ENCODE measurements at regions not wholly inside any gene's neighbourhood (a gene's known extent, or its start where the extent isn't known, plus 50 kb on each side); places are given as distances from the start of the nearest gene placed in this dataset.

- no peak overlapping the region for H3K4me3 Mint-ChIP-seq
- H3K4me1 Mint-ChIP-seq: no peaks in the 10 kb centered on the region
- H3K9me3 Mint-ChIP-seq: no peaks in the 10 kb centered on the region
- CTCF ChIA-PET: no interaction called here
- H3K36me3 Mint-ChIP-seq (ENCODE audit: low read depth): no peaks in the 10 kb centered on the region
- H3K27me3 Mint-ChIP-seq: peaks cover 22% of the 10 kb centered on the region
- H3K27ac Mint-ChIP-seq: no peak overlapping the region
- POLR2A ChIA-PET: no interaction called here
- DNase-seq: no peak
These were observed 141.6 kb upstream of the CPSF6 start for GRCh38 chr12:69097619-69098368.

GRCh38 chr12:69099201-69099837 is 140.1 kb upstream of the CPSF6 start:
- H3K36me3 Mint-ChIP-seq (ENCODE audit: low read depth): no peaks in the 10 kb centered on the region
- no peaks in the 10 kb centered on the region for H3K4me1 Mint-ChIP-seq
- H3K9me3 Mint-ChIP-seq: no peaks in the 10 kb centered on the region
- H3K4me3 Mint-ChIP-seq: no peak overlapping the region
- ChIA-PET POLR2A (no interaction called here), CTCF (interaction anchor here (1.2 kb wide), 1 partner anchor 29 kb away, joined by 4 read pairs; no protein-coding TSS in a partner anchor)
- no peak for DNase-seq
- no peak overlapping the region for H3K27ac Mint-ChIP-seq
- peaks cover 16% of the 10 kb centered on the region for H3K27me3 Mint-ChIP-seq

- DNase-seq: no peak
- Mint-ChIP-seq H3K4me1 (no peaks in the 10 kb centered on the region), H3K27ac (no peak overlapping the region), H3K9me3 (no peaks in the 10 kb centered on the region), H3K27me3 (peaks cover 18% of the 10 kb centered on the region), H3K4me3 (no peak overlapping the region), H3K36me3 (ENCODE audit: low read depth) (no peaks in the 10 kb centered on the region)
- ChIA-PET POLR2A (no interaction called here), CTCF (interaction anchor here (0.8 to 1.5 kb wide), 2 partner anchors 10 kb away, joined by 3 read pairs; no protein-coding TSS in a partner anchor)
These were observed 137.9 kb upstream of the CPSF6 start for GRCh38 chr12:69101505-69101904.

- Mint-ChIP-seq H3K27ac (no peak overlapping the region), H3K4me1 (no peaks in the 10 kb centered on the region)
- POLR2A ChIA-PET: no interaction called here
These were observed 136.5 kb upstream of the CPSF6 start for GRCh38 chr12:69102856-69103255.

GRCh38 chr12:69105101-69105962 is 134.0 kb upstream of the CPSF6 start:
- ChIA-PET CTCF (interaction anchor here (0.8 kb wide), 1 partner anchor 49 kb away, joined by 5 read pairs; no protein-coding TSS in a partner anchor), POLR2A (no interaction called here)
- H3K27ac Mint-ChIP-seq: no peak overlapping the region

More at GRCh38 chr12:69102856-69103255, 136.5 kb upstream of the CPSF6 start:
- CTCF ChIA-PET: no interaction called here
- Mint-ChIP-seq H3K9me3 (no peaks in the 10 kb centered on the region), H3K36me3 (ENCODE audit: low read depth) (no peaks in the 10 kb centered on the region), H3K27me3 (peaks cover 18% of the 10 kb centered on the region), H3K4me3 (no peak overlapping the region)
- no peak for DNase-seq

GRCh38 chr12:69106482-69107118 is 132.8 kb upstream of the CPSF6 start:
- CTCF ChIA-PET: no interaction called here
- Mint-ChIP-seq H3K4me3 (no peak overlapping the region), H3K27me3 (peaks cover 7% of the 10 kb centered on the region), H3K4me1 (no peaks in the 10 kb centered on the region), H3K27ac (no peak overlapping the region), H3K9me3 (no peaks in the 10 kb centered on the region), H3K36me3 (ENCODE audit: low read depth) (no peaks in the 10 kb centered on the region)
- no peak for DNase-seq
- POLR2A ChIA-PET: no interaction called here

More at GRCh38 chr12:69105101-69105962, 134.0 kb upstream of the CPSF6 start:
- H3K36me3 Mint-ChIP-seq (ENCODE audit: low read depth): no peaks in the 10 kb centered on the region
- peaks cover 11% of the 10 kb centered on the region for H3K27me3 Mint-ChIP-seq
- DNase-seq: no peak
- H3K4me3 Mint-ChIP-seq: no peak overlapping the region
- H3K4me1 Mint-ChIP-seq: no peaks in the 10 kb centered on the region
- no peaks in the 10 kb centered on the region for H3K9me3 Mint-ChIP-seq

GRCh38 chr12:69107541-69107940 is 131.8 kb upstream of the CPSF6 start:
- Mint-ChIP-seq H3K4me3 (no peak overlapping the region), H3K27me3 (peaks cover 7% of the 10 kb centered on the region), H3K27ac (no peak overlapping the region), H3K4me1 (no peaks in the 10 kb centered on the region), H3K9me3 (no peaks in the 10 kb centered on the region), H3K36me3 (ENCODE audit: low read depth) (no peaks in the 10 kb centered on the region)
- ChIA-PET CTCF (no interaction called here), POLR2A (no interaction called here)
- DNase-seq: no peak

- Mint-ChIP-seq H3K4me1 (no peaks in the 10 kb centered on the region), H3K27ac (no peak overlapping the region), H3K4me3 (no peak overlapping the region), H3K9me3 (no peaks in the 10 kb centered on the region), H3K36me3 (ENCODE audit: low read depth) (no peaks in the 10 kb centered on the region), H3K27me3 (peaks cover 6% of the 10 kb centered on the region)
- no peak for DNase-seq
- ChIA-PET CTCF (no interaction called here), POLR2A (no interaction called here)
These were observed 131.3 kb upstream of the CPSF6 start for GRCh38 chr12:69108037-69108436.

GRCh38 chr12:69112616-69113015 is 126.8 kb upstream of the CPSF6 start:
- Mint-ChIP-seq H3K4me1 (no peaks in the 10 kb centered on the region), H3K9me3 (no peaks in the 10 kb centered on the region), H3K4me3 (no peak overlapping the region), H3K27ac (no peak overlapping the region), H3K36me3 (ENCODE audit: low read depth) (no peaks in the 10 kb centered on the region), H3K27me3 (peaks cover 5% of the 10 kb centered on the region)
- ChIA-PET CTCF (interaction anchor here (1.5 kb wide), 1 partner anchor 11 kb away, joined by 3 read pairs; no protein-coding TSS in a partner anchor), POLR2A (no interaction called here)
- DNase-seq: no peak

GRCh38 chr12:69115099-69115498 is 124.3 kb upstream of the CPSF6 start:
- Mint-ChIP-seq H3K9me3 (no peaks in the 10 kb centered on the region), H3K36me3 (ENCODE audit: low read depth) (no peaks in the 10 kb centered on the region), H3K27me3 (peaks cover 5% of the 10 kb centered on the region), H3K27ac (no peak overlapping the region), H3K4me3 (no peak overlapping the region), H3K4me1 (no peaks in the 10 kb centered on the region)
- CTCF ChIA-PET: no interaction called here
- no peak for DNase-seq
- POLR2A ChIA-PET: no interaction called here

- CTCF ChIA-PET: no interaction called here
- H3K36me3 Mint-ChIP-seq (ENCODE audit: low read depth): no peaks in the 10 kb centered on the region
These were observed 123.4 kb upstream of the CPSF6 start for GRCh38 chr12:69115951-69116350.

GRCh38 chr12:69117566-69118266 is 121.7 kb upstream of the CPSF6 start:
- Mint-ChIP-seq H3K27ac (no peak overlapping the region), H3K27me3 (peaks cover 3% of the 10 kb centered on the region), H3K4me1 (no peaks in the 10 kb centered on the region), H3K9me3 (no peaks in the 10 kb centered on the region), H3K36me3 (ENCODE audit: low read depth) (no peaks in the 10 kb centered on the region), H3K4me3 (no peak overlapping the region)
- DNase-seq: no peak
- ChIA-PET CTCF (no interaction called here), POLR2A (no interaction called here)

More at GRCh38 chr12:69115951-69116350, 123.4 kb upstream of the CPSF6 start:
- no peak for DNase-seq
- POLR2A ChIA-PET: no interaction called here
- H3K27me3 Mint-ChIP-seq: peaks cover 2% of the 10 kb centered on the region
- no peaks in the 10 kb centered on the region for H3K9me3 Mint-ChIP-seq
- H3K4me3 Mint-ChIP-seq: no peak overlapping the region
- H3K4me1 Mint-ChIP-seq: no peaks in the 10 kb centered on the region
- H3K27ac Mint-ChIP-seq: no peak overlapping the region

Measured in activated CD4-positive, alpha-beta memory T cell treated with anti-CD3 and anti-CD28 coated beads, Interleukin-2, amount 10 ng/mL, durations not matched to agents 7 days and 5 days (primary cell).